ENCODE measurements at regions not wholly inside any gene's neighbourhood (a gene's known extent, or its start where the extent isn't known, plus 50 kb on each side); places are given as distances from the start of the nearest gene placed in this dataset.
"Not testable (repeated sequence)": the region's sequence is repeated elsewhere in the genome, so short reads cannot be mapped to it uniquely, and the experiment has no call there.

DNA sequence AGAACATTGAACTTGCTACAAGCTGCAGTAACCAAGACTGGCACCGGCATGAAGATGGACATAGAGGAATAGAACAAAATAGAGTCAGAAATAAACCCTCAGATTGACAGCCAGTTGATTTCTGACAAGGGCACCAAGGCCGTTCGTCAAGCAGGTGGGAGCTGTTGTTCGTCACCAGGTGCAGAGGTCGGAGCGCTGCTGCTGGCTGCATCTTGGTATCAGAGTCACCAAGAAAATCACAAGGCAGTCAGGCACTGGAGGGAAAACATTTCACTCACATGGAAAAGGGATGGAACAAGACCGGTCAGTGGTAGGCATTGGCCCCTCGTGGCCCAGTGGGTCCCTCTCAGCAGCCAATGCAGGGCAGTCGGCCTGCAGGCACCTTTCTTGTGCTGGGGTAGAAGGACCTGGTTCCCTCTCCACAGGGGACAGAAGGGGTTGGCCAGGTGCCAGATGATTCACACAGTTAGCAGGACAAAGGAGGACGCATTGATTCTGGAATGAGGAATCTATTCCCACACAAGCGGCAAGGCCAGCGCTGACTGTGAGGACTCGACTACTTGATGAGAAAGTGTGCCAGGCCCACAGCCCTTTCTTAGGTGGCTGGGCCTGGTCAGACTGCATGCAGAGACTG is 115.8 kb upstream of the FGF3 start:
- no peak for DNase-seq

DNA sequence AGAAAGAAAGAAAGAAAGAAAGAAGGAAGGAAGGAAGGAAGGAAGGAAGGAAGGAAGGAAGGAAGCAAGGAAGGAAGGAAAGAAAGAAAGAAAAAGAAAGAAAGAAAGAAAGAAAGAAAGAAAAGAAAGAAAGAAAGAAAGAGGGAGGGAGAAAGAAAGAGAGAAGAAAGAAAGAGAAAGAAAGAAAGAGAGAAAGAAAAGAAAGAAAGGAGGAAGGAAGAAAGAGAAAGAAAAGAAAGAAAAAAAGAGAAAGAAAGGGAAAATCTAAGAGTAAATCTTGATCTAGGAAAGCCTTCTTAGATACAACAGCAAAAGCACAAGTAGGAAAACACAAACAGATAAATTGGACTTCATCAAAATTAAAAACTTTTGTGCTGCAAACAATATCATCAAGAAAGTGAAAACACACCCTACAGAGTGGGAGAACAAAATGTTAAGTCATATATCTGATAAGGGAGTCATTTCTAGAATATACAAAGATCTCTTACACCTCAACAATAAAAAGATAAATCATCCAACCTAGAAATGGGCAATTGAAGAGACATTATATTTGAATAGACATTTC is 116.8 kb upstream of the FGF3 start:
- DNase-seq = no peak

DNA sequence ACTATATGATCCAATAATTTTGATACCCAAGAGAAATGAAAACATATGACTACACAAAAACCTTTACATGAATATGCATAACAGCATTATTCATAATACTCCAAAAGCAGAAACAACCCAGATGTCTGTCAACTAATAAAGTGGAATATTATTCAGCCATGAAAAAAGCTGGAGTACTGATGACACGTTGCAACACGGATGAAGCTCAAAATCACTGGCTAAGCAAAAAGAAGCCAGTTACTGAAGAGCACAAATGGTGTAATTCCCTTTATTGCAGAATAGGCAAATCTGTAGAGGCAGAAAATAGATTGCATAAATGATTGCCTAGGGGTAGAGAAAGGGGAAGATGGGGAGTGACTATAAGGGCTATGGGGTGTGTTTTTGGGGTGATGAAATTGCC is 117.6 kb upstream of the FGF3 start:
- DNase-seq = no peak

DNA sequence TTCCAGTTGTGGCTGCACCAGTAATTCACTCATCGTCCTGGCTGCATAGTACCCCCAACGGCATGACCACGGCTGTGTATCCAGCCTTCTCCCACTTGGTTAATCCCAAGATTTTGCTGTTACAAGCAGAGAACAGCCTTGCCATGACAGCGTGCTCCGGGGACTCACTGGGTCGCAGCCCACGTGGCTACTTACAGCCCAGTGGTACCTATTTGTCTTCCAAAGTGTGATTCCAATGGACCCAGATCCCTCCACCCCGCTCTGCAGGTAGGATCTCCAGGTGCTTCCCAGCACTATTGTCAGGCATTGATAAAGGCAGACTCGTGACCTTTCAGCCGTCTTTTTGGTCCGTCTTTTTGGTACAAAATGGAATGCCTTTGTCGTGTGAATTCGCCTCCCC is 119.0 kb upstream of the FGF3 start:
- DNase-seq = no peak

DNA sequence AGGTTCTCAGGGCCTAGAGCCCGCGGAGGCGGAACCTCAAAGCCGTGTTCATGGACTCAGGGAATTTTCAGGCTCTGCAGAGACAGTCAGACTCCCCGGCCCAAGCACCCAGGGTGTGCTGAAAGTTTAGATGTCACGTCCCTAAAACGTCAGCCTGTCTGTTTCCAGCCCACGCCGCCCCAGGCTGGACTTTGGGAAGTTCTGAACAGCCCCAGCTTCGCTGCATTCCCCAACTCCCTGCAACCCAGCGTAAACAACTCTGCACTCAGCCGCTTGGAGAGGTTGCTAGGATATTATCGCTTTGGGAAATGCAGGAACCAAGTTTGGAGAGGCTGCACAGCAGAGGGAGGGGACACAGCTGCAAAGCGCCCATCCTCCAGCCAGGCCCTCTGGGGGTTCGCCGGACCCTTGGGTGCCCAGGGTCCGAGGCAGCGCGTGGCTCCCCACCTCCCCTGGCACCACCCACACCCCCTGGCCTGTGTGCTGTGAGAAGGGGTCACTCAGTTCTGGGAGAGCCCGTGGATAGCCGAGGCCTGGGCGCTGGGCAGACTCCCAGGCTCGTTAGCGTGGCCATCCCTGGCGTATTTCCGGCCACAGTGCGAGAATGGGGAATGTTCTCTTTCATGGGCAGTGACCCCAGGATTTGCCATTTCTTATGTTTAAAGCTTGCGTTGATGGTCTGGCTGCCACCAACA is 120.5 kb upstream of the FGF3 start:
- no peak for DNase-seq

DNA sequence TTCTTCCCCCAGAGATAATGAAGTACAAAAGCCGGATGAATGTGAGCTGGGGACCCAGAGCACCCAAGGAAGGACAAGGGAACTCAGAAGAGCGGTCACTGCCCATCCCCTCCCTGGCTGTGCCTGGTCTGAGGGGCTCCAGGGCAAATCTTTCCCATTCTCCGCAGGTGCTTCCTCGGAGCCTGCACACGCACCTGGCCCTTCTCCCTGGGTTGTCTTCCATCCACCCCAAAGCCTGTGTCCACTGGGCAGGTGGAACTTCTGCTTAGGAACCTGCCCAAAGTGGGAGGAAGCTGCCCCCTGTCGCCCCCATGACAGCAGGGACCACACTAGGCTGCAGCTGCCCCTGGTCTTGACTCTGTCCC is 121.0 kb upstream of the FGF3 start:
- DNase-seq = no peak

DNA sequence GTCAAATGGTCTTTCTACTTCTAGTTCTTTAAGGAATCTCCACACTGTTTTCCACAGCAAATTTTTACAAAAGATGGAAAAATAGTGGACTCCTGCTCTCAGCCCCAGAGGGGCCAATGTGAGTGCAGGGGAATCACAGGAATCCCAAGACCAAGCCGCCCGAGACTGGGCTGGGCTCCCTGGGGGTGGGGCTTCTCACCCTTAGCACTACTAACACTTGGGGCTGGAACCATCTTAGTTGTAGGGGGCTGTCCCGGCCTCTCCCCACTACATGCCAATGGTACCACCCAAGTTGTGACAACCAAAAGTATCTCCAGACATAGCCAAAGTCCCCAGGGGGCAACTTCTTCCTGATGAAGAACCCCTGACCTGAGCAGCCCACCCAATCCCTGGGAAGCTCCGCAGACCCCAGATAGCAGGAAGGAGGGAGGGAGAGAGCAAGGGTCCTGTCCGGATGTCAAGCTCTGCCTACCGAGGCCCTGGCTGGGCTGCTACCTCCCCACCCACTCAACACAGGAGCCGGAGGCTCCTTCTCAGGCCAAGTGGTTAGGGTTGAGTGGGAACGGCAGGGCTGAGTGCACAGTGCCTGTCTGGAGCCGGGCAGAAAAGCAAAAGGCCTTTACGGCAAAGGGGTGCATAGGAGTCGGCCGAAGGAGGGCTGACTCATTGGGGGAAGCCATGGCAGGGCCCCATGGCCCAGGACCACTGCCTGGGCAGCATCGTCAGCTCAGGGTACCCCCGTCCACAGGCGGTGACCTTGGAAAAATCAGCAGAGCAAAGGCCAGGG is 122.5 kb upstream of the FGF3 start:
- DNase-seq = no peak

DNA sequence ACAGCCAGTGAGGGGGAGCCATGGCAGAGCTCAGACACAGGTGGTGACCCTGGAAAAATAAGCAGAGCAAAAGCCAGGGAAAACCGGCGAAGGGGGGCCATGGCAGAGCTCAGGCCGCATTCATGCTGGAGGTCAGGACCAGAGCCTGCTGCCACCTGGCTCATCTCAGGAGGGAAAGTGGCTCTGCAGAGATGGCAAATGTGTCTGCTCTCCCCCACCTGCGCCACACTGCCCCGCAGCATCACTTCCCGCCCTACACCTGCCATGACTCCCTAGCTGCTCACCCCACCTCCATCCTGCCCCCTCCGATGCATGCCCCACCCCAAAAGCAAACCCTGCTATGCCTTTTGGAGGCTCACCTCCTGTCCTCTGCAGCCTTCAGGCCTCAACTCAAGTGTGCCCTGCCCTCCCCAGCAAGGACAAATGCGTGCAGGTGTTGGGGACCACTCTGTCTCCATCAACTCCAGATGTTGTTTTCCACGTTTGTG is 123.2 kb upstream of the FGF3 start:
- DNase-seq = no peak

DNA sequence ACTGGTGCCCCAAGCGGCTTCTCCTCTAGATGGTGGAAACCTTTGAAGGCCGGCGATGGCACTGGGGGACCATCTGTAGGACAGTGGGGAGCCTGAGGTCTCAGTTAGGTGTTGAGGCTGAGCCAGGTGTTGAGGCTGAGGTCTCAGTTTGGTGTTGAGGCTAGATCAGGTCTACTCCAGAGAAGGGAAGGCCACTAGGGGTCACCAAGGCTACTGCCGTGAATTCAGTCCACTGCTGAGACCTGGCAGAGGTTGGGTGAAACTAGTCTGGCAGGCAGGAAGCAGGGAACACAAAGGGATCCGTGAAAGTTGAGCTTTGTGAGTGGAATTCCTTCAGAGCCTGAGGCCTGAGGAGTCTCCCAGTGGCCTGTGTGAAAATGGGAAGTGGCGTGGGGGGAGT is 123.8 kb upstream of the FGF3 start:
- no peak for DNase-seq

DNA sequence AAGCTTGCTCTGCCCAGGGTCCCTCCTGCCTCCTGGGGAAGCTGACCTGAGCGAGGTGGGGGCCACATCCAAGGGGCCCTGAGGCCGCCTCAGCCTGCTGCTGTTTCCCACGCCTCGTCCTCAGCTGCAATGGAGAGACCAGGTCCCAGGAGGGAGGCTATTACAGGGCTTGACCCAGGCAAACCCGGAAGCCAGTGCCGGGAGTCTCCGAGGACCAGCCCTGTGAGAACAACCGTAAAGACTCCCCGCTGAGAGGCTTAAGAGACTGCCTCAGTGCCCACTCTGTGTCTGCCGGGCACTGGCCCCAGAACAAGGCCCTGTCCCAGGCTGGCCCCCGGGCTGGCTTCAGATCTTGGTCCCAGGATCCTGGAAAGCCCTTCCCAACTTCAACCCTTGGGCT is 124.3 kb upstream of the FGF3 start:
- DNase-seq = no peak

DNA sequence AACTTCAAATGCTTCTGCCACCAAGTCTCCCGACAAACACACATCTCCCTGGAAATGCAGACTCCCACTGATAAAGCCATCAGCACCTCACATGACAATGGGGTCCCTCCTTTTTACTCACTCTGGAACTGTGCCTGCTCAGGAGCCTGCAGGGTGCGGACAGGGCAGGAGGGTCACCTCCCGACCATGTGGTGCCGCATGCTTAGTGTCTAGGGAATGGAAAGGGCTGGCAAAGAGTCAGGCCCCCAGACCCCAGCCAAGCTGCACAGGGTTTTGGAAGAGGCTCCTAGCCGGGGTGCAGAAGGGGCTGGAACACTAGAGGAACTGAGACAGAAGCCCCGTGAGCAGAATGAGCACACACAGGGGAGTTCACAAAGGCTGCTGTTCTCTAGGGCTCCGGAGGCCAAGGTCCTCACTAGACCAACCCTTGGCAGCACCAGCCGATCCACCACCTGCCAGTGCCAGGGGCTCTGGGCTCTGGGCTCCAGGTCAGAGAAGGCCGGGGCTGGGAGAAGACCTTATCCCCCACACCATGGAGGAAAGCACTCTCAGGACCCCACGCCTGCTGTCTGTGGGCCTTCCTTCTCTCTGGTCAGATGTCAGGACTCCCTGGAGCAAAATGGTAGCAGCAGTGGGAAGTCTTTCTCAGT is 125.1 kb upstream of the FGF3 start:
- DNase-seq = no peak

DNA sequence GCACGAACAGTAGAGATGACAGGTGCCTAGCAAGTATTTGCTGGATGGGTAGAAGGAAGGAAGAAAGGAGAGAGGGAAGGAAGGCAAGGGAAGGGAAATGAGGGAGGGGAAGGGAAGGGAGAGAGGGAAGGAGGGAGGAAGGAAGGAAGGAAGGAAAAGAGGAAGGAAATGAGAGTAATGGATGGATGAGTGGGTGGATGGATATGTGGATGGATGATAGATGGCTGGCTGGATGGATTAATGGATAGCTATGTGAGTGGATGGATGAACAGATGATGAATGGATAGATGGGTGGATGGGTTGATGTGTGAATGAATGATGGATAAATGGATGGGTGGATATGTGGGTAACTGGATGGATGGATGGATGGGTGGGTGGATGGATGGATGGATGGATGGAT is 125.9 kb upstream of the FGF3 start:
- no peak for DNase-seq

DNA sequence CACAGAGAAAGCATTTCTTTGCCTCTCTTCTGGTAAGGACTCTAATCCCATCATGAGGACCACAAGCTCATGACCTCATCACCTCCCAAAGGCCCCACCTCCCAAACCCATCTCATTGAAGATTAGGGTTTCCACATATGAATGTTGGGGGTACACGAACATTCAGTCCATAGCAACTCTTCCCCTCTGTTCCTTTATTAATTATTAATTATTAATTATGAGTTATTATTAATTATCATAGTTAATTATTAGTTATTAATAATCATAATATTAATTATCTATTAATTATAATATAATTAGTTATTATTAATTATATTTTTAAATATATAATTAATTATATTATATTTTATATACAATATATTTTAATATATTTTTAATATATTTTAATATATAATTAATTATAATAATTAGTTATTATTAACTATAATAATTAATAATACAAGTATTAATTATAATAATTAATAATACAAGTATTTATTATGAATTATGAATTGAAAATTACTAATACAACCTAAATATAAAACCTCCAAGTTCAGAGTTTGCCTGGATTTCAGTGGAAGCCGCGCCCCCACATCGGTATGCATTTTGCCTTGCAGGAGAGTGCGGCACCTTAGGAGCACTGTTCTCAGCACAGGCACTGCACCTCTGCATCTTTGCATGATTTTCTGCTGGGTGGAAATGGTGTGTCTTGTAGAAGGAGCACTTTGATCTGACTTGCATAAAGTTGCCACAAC is 128.0 kb upstream of the FGF3 start:
- DNase-seq = no peak

DNA sequence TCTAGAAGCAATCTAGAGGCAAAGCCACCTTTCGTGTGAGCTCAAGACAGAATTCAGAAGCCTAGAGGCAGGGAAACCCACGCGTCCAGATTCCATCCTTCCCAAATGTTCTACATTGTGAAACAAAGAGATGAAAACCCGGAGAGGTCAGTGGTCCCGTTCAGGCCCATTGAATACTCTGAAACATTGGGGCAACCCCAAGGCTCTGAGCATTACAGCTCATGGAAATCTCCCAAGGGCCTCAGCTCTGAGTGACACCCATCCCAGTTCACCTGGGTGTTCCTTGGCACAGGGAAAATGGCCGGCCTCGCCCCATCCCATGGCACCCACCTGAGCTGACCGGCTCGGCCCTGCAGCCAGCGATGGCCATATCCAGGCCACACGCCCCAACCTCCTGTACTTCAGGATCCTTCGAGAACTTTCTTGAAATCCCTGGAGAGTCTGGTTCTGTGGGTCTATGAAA is 128.6 kb upstream of the FGF3 start:
- no peak for DNase-seq

DNA sequence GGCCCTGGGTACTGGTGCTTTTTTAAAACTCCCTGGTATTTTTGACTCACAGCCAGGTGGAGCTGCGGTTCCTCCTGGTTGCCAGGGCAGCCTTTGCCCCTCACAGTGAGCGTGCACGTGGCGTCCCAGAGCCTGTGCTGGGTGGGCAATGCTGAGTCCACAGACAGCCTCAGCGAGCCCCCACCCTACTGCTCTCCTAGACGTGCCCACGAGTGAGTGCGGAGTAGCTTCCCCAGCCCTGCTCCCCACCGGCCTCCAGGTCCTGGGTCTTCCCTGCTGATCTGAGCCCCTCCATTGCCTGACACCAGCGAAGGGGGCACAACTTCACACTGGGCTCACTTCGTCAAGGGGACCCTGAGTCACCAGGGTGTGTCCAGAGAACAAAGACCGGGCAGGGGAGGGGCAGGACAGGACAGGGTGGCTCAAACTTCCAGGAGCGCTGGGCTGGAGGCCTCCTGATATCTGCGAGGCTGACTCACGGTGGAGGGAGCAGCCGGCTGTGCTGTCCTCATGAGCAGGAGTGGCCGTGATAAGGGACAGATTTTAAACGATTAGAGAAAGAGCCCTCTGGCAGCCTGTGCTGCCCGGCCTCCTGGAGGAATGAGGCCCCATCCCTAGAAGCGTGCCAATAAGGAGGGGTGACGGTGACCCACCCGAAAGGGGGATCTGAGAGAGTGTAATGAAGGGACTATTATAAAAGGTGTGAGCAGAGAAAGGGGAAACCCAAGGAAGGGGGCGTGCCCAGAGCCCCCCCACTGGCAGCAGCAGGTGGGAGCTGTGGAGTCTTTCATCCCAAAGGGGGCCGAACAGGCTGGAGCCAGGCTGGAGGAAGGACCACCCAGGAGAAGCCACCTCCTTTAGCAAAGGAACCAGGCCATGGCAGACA is 129.3 kb upstream of the FGF3 start:
- DNase-seq = no peak

DNA sequence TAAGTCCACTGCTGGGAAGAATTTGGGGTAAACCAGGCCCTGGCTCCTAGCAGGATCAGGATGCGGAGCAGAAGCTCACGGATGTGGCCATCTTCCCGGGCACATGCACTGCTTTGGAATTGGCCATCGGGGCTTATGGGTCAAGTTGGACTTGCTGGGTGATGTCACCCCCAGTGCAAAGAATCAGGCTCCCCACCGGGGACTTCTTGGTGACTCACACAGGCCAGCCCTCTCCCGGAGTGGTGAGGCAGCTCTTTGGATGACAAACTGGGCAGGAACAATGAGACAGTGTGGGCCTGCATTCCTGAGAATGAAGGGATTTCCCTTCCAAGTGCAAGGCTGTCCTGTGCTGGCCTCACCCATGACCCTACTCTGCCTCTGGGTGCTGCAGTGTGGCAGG is 128.8 kb upstream of the ANO1 start:
- no peak for DNase-seq

DNA sequence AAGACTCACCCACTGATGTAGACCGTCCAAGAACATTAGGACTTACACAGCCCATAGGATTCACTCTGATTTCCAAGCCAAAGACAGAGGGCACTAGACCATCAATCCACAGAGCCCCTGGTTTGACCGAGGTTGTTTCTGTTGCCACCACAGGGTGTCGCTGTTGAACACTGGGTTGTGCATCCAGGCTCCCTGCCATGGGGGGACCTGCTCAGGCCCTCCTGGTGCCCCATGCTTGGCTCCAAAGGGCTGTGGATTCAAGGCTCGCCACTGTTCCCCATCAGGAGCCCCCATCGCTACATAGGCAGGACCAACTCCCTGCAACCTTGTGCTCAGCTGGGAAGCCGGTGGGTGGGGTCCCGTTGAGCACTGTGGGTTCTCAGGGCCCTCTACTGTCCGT is 128.0 kb upstream of the ANO1 start:
- DNase-seq = no peak

DNA sequence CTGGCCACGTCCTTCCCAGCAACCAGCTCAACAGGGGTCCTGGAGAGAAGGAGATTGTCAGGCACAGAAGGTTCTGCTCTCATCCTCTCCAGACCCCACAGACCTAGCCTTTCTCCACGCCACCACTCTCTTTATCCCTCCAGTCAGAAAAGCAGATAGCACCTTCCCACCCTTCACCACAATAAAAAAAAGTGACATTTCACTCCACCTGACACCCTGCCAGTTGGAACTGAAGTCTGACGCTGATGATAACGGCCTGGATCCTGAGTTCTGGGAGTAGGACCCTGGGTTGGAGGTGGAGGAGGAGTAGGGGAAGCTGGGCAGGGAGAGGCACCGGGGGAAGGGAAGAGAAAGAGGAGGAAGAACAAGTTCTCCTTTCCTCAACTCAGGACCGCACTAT is 127.5 kb upstream of the ANO1 start:
- DNase-seq = no peak

DNA sequence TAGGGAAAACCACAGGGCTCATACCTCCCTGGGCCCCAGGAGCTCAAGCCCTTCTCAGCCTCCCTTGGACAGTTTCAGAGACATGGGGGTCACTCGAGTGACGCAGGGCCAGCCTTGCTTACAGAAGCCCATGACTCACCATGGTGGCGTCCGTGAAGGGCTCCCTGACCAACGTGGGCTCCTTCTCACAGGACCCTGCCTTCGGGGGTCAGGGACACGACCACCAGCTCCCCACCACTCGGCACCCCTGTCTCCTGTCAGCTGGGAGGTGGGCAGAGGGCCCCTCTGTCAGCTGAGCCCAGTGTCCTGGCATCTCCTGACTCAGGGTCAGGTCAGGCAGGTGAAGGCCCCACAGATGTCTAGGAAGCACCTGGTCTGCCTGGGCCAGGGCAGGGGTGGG is 126.3 kb upstream of the ANO1 start:
- no peak for DNase-seq

DNA sequence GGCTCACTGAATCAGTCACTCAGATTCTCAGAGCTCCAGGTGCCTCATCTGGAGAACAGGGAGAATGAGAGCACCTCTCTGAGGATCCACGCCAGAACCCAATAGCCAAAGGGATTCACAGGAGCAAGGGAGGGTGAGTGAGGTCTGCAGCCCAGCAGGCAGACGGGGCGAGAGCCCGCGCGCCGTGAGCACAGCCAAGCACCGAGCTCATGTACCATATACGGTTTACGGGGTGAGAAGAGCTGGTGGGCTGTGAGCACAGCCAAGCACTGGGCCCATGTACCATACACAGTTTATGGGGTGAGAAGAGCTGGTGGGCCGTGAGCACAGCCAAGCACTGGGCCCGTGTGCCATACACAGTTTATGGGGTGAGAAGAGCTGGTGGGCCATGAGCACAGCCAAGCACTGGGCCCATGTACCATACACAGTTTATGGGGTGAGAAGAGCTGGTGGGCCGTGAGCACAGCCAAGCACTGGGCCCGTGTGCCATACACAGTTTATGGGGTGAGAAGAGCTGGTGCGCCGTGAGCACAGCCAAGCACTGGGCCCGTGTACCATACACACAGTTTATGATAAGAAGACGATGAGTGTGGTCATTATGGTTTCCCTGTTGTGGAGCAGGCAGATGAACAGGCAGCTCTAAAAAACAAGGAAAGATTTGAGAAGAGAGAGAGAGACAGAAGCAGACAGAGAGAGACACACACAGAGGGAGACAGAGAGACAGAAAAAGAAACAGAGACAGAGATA is 125.7 kb upstream of the ANO1 start:
- DNase-seq = not testable (repeated sequence)

DNA sequence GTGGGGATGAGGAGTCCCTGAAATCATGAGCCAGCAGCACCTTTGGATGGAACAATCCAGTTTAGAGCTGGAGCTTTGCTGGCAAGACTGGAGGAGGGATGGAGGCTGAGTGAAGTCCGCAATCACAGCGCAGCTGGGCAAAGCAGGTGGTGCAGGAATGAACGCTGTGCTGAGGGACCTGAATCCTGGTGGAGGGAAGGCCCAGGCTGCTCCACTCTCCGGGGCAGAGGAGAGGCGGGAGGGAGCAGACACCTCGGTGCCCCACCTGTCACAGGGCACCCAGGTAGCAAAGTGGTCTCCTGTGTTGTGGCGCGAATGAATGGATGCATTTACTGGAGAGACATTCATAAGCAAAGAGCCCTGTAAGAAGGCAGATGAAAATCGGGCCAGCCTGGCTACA is 124.8 kb upstream of the ANO1 start:
- no peak for DNase-seq
